Suppressor macrophage (primary cell): ENCODE measurements at regions not wholly inside any gene's neighbourhood (a gene's known extent, or its start where the extent isn't known, plus 50 kb on each side); places are given as distances from the start of the nearest gene placed in this dataset.

Source experiments
- DNase-seq, 4 experiments: peaks; one replicate each; pipeline ENCODE4 v3.0.0-alpha.2; 2020 to 2022

DNA sequence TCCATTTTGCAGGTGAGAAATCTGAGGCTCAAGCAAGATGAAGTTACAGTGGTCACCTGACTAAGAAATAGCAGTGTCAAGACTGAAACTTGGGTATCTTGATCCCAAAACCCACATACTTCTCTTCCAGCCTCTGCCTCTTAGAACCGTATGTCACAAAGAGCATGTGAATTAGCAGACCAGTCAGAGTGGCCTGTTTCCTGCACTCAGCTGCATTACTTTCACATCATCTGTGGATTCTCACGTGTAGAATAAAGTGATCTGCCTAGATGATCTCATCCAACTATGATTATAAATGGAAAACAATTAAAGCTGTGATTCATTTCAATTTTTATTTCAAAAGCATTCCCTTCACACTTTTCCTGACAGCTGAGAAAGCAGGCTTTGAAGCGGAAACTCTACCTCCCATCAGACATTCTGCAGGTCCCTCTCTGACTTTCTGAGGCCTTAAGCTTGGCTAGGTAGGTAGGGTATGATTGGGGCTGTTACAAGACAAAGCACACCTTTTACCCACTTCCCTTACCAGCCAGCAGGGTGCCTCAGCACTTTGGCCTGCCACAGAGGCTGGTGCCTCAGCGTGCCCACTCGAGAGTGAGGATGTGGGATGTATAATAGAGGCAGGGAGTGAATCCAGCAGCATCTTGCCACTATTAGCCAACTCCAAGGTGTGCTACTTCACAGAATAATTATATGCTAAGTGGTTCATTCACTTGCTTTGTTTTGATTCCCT lies 70.2 kb upstream of the PDE1C start:
- DNase-seq: no peak

DNA sequence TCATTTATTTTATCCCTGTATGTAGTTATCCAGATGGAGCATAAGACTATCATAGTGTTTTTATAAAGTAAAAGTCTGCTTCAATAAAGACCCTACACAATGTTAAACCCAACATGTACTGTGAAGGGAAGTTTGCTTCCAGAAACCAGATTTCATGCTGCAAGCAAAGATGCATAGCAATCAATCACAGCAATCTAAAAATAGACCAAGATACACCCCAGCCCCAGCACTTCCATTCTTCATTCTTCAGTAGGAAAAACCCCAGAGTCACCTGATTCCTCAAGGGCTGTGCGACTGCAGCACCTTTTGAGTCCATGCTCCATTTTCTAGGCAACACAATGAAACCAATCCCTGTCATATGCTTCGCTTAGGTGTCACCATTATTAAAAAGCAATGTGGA lies 66.9 kb upstream of the PDE1C start:
- no peak for DNase-seq

DNA sequence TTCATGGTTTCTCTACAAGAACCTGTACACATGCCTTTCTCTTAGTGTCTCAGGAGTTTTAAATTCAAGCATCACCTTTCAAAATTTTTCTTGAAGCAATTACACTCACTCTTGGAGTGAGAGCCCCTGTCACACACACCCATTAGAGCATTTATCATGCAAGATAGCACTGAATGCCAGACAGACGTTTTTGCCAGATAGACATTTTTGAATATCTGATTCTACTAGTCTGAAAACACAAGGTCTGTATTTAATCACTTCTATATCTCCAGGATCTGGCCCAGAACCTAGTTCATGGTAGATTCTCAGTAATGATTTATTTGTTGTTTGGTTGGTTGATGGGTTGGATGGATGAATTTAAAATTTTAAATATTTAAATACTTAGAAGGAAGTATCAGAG lies 60.9 kb upstream of the PDE1C start:
- DNase-seq: no peak

DNA sequence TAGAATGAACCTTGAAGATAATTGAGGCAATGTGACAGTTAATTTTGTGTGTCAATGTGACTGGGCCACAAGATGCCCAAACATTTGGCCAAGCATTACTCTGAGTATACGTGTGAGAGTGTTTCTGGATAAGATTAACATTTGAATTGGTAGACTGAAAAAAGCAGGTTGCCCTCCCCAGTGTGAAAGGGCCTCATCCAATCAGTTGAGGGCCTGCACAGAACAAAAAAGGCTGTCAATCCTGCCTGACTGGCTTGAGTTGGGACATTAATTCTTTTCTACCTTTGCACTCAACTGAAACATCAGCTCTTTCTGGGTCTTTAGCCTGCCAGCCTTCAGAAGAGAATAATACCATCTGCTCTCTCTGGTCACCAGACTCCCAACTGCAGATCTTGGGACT lies 56.6 kb upstream of the PDE1C start:
- DNase-seq: no peak
